Kidney (tissue), 13 donors: ENCODE measurements at regions not wholly inside any gene's neighbourhood (a gene's known extent, or its start where the extent isn't known, plus 50 kb on each side); places are given as distances from the start of the nearest gene placed in this dataset.

Source experiments
- DNase-seq, 5 donors: peaks; one replicate each; pipeline ENCODE4 v3.0.0-alpha.2; 2013 to 2020
- FAIRE-seq: peaks from 2 replicates; lab custom pipeline; 2012; peaks lifted over from hg19 to GRCh38; lab: Jason Lieb, UNC
- H3K27ac ChIP-seq, 2 donors: one replicate each; pipeline ENCODE4 v1.7.0; 2013; ENCODE audit warnings: low read depth in 2 of 2, low read length in 2 of 2, inconsistent platforms in 1 of 2
- H3K27me3 ChIP-seq: one replicate; pipeline ENCODE4 v1.7.1; 2013; ENCODE audit warnings: low read length, inconsistent platforms; ENCODE audit not compliant: control insufficient read depth, insufficient read depth
- H3K36me3 ChIP-seq, 3 donors: one replicate each; pipeline versions ENCODE4 v1.7.0 to v1.7.1; 2013; ENCODE audit warnings: low read length in 3 of 3, control low read depth in 1 of 3, inconsistent platforms in 1 of 3; ENCODE audit not compliant: insufficient read depth in 3 of 3, control insufficient read depth in 2 of 3
- H3K4me1 ChIP-seq, 3 donors: one replicate each; pipeline versions ENCODE4 v1.7.0 to v1.7.1; 2013; ENCODE audit warnings: low read length in 3 of 3, inconsistent platforms in 1 of 3, low read depth in 1 of 3; ENCODE audit not compliant: control insufficient read depth in 2 of 3, insufficient read depth in 2 of 3
- H3K4me3 ChIP-seq, 3 donors: one replicate each; pipeline versions ENCODE4 v1.7.0 to v1.8.1; 2013; ENCODE audit warnings: low read length in 3 of 3, control low read depth in 1 of 3, inconsistent platforms in 1 of 3
- H3K9ac ChIP-seq, 3 donors: one replicate each; pipeline versions ENCODE4 v1.7.0 to v1.7.1; 2013; ENCODE audit warnings: low read length in 3 of 3, control low read depth in 1 of 3, inconsistent platforms in 1 of 3
- H3K9me3 ChIP-seq, 3 donors: one replicate each; pipeline versions ENCODE4 v1.7.0 to v1.7.1; 2013; ENCODE audit warnings: low read length in 3 of 3, control low read depth in 1 of 3, inconsistent platforms in 1 of 3; ENCODE audit not compliant: control insufficient read depth in 2 of 3, insufficient read depth in 1 of 3
- intact Hi-C: fragments of 100-400 bp; cut with DNase I; formaldehyde crosslinking; loops from one replicate; pipeline ENCODE4 v1.11.1; 2022
- TF ChIP-seq, protein P1 (sequence below): IDR thresholded peaks from 3 replicates; pipeline ENCODE4 v1.5.1; 2012; ENCODE audit warnings: mild to moderate bottlenecking, moderate library complexity, borderline replicate concordance; ENCODE audit not compliant: insufficient read depth; ENCODE audit errors: extremely low read depth
- donor health status: control.
- donor health status: control.
- donor health status: control.
- donor health status: control.
- donor health status: control.
- donor health status: DM: yes; HTN: yes; CAD: no.
- donor health status: Normal renal cell carcinoma (clear cell type).

DNA sequence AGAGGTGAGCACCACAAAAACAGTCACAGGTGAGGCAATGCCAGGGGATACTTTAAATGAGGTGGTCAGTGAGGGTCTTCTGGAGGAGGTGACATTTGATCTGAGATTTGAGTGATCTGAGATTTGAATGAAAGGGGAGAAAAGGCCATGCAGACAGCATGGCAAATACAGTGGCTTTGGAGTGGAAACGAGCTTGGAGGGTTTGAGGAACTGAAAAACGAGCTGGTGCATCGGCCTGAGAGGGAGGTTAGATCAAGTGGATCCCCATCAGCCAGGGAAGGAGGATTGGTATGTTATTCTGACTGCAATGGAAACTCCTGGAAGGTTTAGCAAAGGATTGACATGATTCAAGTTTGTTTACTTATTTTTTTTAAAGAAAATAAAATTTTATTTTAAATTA, 245.1 kb downstream of the KCNS3 start:
- TF ChIP-seq, protein P1, sequence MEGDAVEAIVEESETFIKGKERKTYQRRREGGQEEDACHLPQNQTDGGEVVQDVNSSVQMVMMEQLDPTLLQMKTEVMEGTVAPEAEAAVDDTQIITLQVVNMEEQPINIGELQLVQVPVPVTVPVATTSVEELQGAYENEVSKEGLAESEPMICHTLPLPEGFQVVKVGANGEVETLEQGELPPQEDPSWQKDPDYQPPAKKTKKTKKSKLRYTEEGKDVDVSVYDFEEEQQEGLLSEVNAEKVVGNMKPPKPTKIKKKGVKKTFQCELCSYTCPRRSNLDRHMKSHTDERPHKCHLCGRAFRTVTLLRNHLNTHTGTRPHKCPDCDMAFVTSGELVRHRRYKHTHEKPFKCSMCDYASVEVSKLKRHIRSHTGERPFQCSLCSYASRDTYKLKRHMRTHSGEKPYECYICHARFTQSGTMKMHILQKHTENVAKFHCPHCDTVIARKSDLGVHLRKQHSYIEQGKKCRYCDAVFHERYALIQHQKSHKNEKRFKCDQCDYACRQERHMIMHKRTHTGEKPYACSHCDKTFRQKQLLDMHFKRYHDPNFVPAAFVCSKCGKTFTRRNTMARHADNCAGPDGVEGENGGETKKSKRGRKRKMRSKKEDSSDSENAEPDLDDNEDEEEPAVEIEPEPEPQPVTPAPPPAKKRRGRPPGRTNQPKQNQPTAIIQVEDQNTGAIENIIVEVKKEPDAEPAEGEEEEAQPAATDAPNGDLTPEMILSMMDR = no peak
- Histone ChIP-seq H3K9me3 (no peaks in the 10 kb centered on the region), H3K4me1 (no peaks in the 10 kb centered on the region), H3K4me3 (no peak overlapping the region), H3K9ac (no peak overlapping the region), H3K36me3 (no peaks in the 10 kb centered on the region), H3K27ac (no peak overlapping the region), H3K27me3 (no peaks in the 10 kb centered on the region)
- DNase-seq = no peak
- intact Hi-C loops = no loop called here
- FAIRE-seq = no peak

DNA sequence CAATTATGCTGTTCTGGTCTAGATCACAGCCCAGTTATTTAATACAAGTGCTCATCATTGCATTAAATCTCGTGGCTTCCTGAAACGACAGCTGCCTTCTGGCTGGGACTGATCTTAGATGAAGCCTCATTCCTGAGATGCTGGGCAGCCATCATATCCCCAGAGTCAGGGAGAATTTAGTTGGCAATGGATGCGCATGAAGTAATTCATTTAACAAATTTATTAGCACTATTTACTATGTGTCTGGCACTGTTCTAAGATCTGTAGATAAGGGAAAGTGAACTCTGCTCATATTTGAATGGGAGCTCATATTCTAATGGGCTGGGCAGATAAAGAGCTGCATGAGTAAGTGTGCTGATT, 244.7 kb downstream of the KCNS3 start:
- H3K9me3 ChIP-seq = no peaks in the 10 kb centered on the region
- TF ChIP-seq, protein P1 = no peak
- no peaks in the 10 kb centered on the region for H3K36me3 ChIP-seq
- H3K4me3 ChIP-seq = no peak overlapping the region
- no peaks in the 10 kb centered on the region for H3K27me3 ChIP-seq
- H3K27ac ChIP-seq = no peak overlapping the region
- FAIRE-seq (no peak), DNase-seq (no peak)
- H3K9ac ChIP-seq = no peak overlapping the region
- H3K4me1 ChIP-seq = no peaks in the 10 kb centered on the region
- intact Hi-C loops = no loop called here

DNA sequence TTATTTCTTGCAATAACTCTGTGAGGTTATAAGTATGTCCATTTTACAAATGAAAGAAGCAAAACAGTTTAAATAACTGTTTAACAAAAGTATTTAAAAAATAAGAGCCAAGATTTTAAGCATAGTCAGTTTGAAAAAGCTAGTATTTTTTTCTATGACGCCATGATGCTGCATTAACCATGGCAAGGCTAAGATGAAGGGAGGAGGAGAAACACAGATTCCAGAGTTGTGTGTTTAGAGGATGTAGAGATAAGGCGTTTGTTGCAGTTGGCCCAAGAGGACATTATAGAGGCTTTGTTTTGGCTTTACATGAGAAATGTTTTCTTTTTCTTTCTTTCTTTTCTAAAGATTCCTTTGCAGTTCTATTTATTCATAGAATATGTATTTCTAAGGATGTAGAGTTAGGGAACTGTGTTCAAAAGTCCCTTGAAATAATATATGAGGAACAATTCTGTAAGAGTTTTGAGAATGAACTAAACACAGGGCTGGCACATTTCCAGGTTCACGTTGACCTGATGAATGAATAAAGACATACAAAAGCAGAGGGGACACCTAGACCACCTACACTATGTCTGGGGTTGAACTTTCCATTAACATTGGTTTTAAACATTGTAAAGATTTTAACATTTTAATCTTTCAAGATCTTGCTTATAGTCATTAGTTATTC, 244.2 kb downstream of the KCNS3 start:
- FAIRE-seq (no peak), DNase-seq (no peak)
- Histone ChIP-seq H3K4me1 (no peaks in the 10 kb centered on the region), H3K9ac (no peak overlapping the region), H3K27me3 (no peaks in the 10 kb centered on the region), H3K27ac (no peak overlapping the region), H3K9me3 (no peaks in the 10 kb centered on the region), H3K36me3 (no peaks in the 10 kb centered on the region), H3K4me3 (no peak overlapping the region)
- intact Hi-C loops = no loop called here
- TF ChIP-seq, protein P1 = no peak

GRCh38 chr2:18119883-18120282, 241.4 kb downstream of the KCNS3 start:
- H3K4me3 ChIP-seq = no peak overlapping the region
- DNase-seq = peak in 2 of 5 donors; percentile 7 to 8
- H3K36me3 ChIP-seq = no peaks in the 10 kb centered on the region
- no peaks in the 10 kb centered on the region for H3K9me3 ChIP-seq
- TF ChIP-seq, protein P1 = no peak
- H3K27ac ChIP-seq = no peak overlapping the region
- no peaks in the 10 kb centered on the region for H3K27me3 ChIP-seq
- H3K4me1 ChIP-seq = no peaks in the 10 kb centered on the region
- intact Hi-C loops = no loop called here
- FAIRE-seq = no peak
- H3K9ac ChIP-seq = no peak overlapping the region
